HL-60 (cell line): ENCODE measurements at regions not wholly inside any gene's neighbourhood (a gene's known extent, or its start where the extent isn't known, plus 50 kb on each side); places are given as distances from the start of the nearest gene placed in this dataset.
"Not testable (repeated sequence)": the region's sequence is repeated elsewhere in the genome, so short reads cannot be mapped to it uniquely, and the experiment has no call there.

ENCODE experiments used
- DNase-seq, 2 experiments: peaks; one replicate each; pipeline ENCODE4 v3.0.0-alpha.2; 2010 to 2020; ENCODE audit warnings: low read depth in 1 of 2, low spot score in 1 of 2
- H3K27ac ChIP-seq: fragments of 250-450 bp; sonication (Bioruptor Pico); replicated peaks from 2 replicates; pipeline ENCODE4 v1.5.1; 2020; ENCODE audit warnings: mild to moderate bottlenecking, moderate library complexity
- H3K27me3 ChIP-seq: fragments of 250-450 bp; sonication (Bioruptor Pico); 2 replicates; pipeline ENCODE4 v1.5.1; 2021; ENCODE audit warnings: mild to moderate bottlenecking, moderate library complexity; ENCODE audit not compliant: insufficient read depth, poor library complexity, severe bottlenecking
- H3K4me3 ChIP-seq: replicated peaks from 2 replicates; pipeline ENCODE4 v1.5.1; 2011; ENCODE audit warnings: mild to moderate bottlenecking, control low read depth, low read length; ENCODE audit not compliant: insufficient read depth
- CTCF ChIP-seq: IDR thresholded peaks from one replicate; pipeline ENCODE4 v1.5.1; 2011; ENCODE audit warnings: low read length, control low read depth, inconsistent platforms; ENCODE audit not compliant: insufficient read depth
- GABPA ChIP-seq: IDR thresholded peaks from 2 replicates; pipeline ENCODE4 v1.6.1; 2012; ENCODE audit warnings: low read depth
- POLR2AphosphoS5 ChIP-seq: IDR thresholded peaks from 2 replicates; pipeline ENCODE4 v1.6.1; 2012; ENCODE audit warnings: low read depth
- REST ChIP-seq: IDR thresholded peaks from 2 replicates; pipeline ENCODE4 v1.6.1; 2012; ENCODE audit warnings: low read depth; ENCODE audit not compliant: insufficient replicate concordance
- SPI1 ChIP-seq: IDR thresholded peaks from 2 replicates; pipeline ENCODE4 v1.6.1; 2012; ENCODE audit warnings: low read depth, mild to moderate bottlenecking, borderline replicate concordance

DNA sequence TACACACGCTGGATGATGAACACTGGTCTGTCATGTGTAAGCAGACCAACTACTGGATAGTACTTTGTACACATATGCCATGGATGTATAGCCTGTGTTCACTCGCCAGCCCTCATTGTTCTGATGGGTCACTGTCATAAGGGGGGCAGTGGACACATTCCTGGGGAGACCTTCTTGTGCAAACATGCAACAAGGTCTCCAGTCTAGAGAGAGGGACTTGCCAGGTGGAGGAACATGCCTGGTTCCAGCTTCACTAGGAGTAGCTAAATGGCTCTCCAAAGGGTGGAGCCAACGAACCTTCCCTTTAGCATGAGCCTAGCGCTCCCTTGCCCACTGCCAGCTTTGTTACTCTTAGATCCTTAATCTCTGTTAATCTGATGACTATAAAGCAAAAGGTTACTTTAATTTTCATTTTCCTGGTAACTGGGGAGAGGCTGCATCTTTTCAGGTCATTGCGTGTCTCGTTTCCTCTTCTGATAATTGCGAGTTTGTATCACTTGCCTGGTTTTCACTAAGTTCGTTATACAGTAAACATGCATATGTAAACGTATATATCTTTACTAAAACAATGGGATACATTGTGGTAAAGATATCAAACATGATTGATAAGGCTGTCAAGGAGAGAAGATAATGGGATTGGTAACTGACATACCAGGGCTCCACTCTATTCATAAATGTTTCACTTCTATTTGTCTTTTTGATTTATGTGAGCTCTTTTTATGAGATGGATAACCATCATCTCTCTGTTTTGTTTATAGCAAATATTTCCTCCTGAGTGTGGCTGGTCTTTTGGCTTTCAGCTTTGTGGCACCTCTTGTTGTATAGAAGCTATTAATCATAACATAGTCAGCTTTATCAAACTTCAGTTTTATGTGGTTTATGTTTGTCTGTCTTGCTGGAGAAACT is 235.2 kb upstream of the SGCG start:
- no peak for DNase-seq
- Histone ChIP-seq H3K4me3 (no peak overlapping the region), H3K27ac (no peak overlapping the region), H3K27me3 (no peaks in the 10 kb centered on the region)
- no peak for TF ChIP-seq CTCF
- TF ChIP-seq SPI1, result no peak
- no peak for TF ChIP-seq GABPA
- TF ChIP-seq REST, result no peak
- no peak for TF ChIP-seq POLR2AphosphoS5

DNA sequence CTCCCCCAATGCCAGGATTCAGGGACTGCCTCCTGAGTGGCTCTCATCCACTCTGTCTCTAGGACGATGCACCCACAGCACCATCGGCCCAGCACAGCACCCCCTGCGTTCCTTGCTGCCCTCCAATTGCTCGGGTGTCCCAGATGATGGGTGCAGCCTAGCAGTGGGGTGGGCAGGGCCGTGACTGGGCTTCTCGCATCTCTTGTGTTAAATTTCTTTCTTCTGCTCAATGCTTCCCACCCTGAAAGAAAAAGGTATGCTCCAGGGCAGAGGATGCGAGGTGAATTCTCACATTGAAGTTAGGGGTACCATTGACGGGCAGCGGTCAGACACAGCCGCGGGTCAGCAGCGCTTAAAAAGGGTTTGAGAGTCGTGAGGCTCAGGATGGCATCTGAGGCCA is 232.4 kb upstream of the SGCG start:
- H3K4me3 ChIP-seq, result no peak overlapping the region
- DNase-seq, result no peak
- TF ChIP-seq REST (no peak), CTCF (no peak), GABPA (no peak), POLR2AphosphoS5 (no peak), SPI1 (no peak)
- no peaks in the 10 kb centered on the region for H3K27me3 ChIP-seq
- no peak overlapping the region for H3K27ac ChIP-seq

DNA sequence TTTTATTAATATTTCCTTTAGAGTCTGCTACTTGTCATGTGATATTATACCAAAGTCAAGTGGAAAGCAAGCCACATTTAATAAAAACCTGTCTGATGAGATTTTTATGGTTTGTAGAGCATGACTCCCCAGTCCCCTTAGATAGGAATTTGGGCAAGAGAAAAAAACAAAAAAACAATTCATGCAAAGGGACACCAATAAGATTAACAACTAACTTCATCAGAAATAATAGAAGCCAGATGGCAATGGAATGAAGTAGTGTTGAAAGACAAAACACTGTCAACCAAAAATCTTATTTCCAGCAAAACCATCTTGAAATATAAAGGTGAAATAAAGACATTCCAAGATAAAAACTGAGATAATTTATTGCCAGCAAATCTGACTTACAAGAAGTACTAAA is 228.8 kb upstream of the SGCG start:
- H3K4me3 ChIP-seq, H3K27me3 ChIP-seq, H3K27ac ChIP-seq, DNase-seq: not testable (repeated sequence)

DNA sequence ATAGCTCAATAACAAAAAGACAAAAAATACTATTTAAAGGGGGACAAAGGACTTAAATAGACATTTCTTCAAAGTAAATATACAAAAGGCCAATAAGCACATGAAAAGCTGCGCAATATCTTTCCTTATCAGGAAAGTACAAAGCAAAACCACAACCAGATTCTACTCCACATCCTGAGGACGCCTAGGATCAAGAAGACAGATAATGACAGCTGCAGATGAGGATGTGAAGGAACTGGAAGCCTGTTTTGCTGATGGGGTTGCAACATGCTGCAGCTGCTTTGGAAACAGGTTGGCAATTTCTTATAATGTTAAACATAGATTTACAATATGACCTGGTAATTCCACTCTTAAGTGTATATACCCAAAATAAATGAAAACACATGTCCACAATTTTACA is 225.6 kb upstream of the SGCG start:
- not testable (repeated sequence) for H3K27me3 ChIP-seq, H3K27ac ChIP-seq, H3K4me3 ChIP-seq, DNase-seq

- H3K4me3 ChIP-seq, H3K27me3 ChIP-seq, H3K27ac ChIP-seq, DNase-seq: not testable (repeated sequence)
Observed at GRCh38 chr13:22956456-22957115, 224.2 kb upstream of the SGCG start.

DNA sequence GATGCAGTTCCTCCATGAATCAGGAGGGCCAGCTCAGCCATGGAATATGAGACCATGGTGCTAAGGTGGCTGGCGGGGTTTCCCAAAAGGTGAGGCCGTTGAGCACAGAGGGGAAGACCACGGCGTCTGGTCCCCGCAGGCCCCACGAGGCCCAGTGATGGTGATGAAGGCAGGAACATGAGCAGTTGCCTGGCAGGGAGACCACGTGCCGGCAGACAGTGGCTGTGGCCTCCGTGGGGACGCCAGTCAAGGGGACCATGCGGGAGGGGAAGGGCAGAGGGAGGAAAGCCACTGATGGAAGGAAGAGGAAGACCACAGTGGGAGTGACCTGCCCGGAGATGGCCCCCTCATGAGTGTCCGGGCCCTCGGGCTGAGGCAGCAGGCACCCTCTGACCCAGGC is 220.9 kb upstream of the SGCG start:
- H3K27me3 ChIP-seq, H3K4me3 ChIP-seq, H3K27ac ChIP-seq, DNase-seq: not testable (repeated sequence)
